GM12873 (cell line): ENCODE measurements at regions not wholly inside any gene's neighbourhood (a gene's known extent, or its start where the extent isn't known, plus 50 kb on each side); places are given as distances from the start of the nearest gene placed in this dataset.

Experiments
- CTCF ChIP-seq: IDR thresholded peaks from 2 replicates; pipeline ENCODE4 v1.5.1; 2012; ENCODE audit warnings: low read depth, mild to moderate bottlenecking, moderate library complexity, low read length, control low read depth; ENCODE audit not compliant: insufficient read depth; ENCODE audit errors: missing control alignments

DNA sequence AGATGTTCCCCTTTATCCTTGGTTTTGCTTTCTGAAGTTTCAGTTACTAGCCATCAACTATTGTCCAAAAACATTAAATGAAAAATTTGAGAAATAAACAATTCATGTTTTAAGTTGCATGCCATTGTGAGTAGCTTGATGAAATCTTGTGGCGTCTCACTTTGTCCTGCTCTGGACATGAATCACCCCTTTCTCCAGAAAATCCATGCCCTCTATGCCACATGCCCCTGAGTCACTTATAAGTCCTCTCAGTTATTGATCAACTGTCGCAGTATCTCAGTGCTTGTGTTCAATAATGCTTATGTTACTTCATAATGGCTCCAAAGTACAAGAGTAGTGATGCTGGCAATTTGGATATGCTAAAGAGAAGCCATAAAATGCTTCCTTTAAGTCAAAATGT, 208.0 kb upstream of the FERD3L start:
- TF ChIP-seq CTCF: no peak

GRCh38 chr7:19352305-19352695, 207.1 kb upstream of the FERD3L start:
- no peak for TF ChIP-seq CTCF

- TF ChIP-seq CTCF: no peak
These were observed 206.4 kb upstream of the FERD3L start for GRCh38 chr7:19351341-19352304.

DNA sequence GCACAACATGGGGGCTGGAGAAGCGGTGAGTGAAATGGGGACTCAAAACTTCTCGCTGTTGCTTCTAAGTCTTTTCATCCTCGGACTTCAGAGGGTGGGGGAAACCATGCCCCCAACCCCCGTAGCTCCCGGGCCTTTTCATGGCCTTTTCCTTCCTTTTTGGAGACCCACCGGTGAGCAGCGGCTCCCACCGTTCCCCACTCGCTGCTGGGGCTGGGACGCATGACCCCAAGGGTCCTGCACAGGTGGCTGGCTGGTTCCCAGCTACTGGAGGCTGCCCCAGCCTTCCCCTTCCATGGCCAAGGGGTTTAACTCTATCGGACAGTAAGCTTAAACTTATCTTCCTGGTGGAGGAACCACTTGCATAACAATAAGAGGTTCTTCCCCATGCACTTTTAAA, 194.3 kb upstream of the FERD3L start:
- no peak for TF ChIP-seq CTCF

- TF ChIP-seq CTCF: no peak
These were observed 191.7 kb upstream of the FERD3L start for GRCh38 chr7:19336836-19337383.

DNA sequence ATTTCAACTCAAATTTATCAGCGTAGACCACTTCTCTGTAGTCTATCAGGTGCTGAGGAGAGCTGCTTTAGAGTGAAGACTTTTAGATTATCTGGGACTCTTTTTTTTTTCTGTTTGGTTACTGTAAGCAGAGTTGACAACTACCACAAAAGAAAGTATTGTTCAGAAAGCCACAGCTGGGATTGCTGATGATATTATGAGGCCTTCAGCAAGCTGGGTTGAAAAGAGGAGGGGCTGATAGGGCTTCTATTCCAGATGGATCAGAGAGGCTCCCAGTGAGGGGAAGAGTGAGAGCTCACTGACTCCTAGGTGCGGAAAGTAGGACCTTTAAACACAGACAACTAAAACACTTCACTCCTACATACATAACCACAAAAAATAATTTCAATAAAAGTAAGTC, 188.5 kb upstream of the FERD3L start:
- TF ChIP-seq CTCF: no peak

DNA sequence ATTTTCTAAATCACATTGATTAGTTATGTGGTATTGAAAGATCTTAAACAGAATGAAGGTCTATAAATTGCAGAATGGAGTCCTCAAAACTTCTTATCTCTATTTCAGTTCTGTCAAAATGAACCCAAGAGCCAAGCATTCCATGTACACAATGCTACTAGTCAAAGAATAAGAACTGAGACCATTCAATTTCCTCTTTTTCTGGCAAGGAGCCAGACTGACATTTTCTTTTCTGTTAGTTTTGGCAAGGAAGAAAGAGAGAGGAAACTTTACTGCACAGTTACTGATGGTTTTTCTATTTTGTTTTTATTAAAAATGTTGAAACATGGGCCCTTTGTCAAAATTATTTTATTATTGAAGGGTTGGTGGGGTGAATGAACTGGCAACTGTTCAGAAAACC, 181.8 kb upstream of the FERD3L start:
- TF ChIP-seq CTCF: no peak
